HFFc6 (cell line): ENCODE measurements at regions not wholly inside any gene's neighbourhood (a gene's known extent, or its start where the extent isn't known, plus 50 kb on each side); places are given as distances from the start of the nearest gene placed in this dataset.

ENCODE experiments used
- DNase-seq: peaks from one replicate; pipeline ENCODE4 v3.0.0-alpha.2; 2018
- H3K27ac Mint-ChIP-seq: 2 replicates; pipeline ENCODE4 v1.8.0; 2020; ENCODE audit warnings: mild to moderate bottlenecking, mixed read lengths
- H3K27me3 Mint-ChIP-seq: 2 replicates; pipeline ENCODE4 v1.8.0; 2021; ENCODE audit warnings: mild to moderate bottlenecking, moderate library complexity, mixed read lengths; ENCODE audit not compliant: insufficient read depth
- H3K36me3 Mint-ChIP-seq: 2 replicates; pipeline ENCODE4 v1.8.0; 2021; ENCODE audit warnings: low read depth, mixed read lengths
- H3K4me1 Mint-ChIP-seq: 2 replicates; pipeline ENCODE4 v1.8.0; 2020; ENCODE audit warnings: low read depth, mixed read lengths
- H3K4me3 Mint-ChIP-seq: 2 replicates; pipeline ENCODE4 v1.8.0; 2020; ENCODE audit warnings: mild to moderate bottlenecking, moderate library complexity, mixed read lengths
- H3K9me3 Mint-ChIP-seq: 2 replicates; pipeline ENCODE4 v1.8.0; 2020; ENCODE audit warnings: mild to moderate bottlenecking, mixed read lengths
- TF ChIP-seq, protein P1 (sequence below): fragments of 200-600 bp; sonication (generic); IDR thresholded peaks from 2 replicates; pipeline ENCODE4 v1.5.0; 2021; ENCODE audit warnings: antibody characterized with exemption, mild to moderate bottlenecking

DNA sequence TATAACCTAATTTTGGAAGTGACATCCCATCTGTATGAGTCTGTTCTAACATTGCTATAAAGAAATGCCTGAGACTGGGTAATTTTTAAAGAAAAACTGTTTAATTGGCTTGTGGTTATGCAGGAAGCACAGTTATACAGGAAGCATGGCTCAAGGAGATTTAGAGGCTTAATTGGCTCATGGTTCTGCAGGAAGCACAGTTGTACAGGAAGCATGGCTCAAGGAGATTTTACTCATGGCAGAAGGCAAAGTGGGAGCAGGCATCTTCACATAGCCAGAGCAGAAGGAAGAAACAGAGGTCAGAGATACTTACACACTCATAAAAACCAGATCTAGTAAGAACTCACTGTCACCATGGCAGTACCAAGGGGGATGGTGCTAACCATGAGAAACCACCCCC, 193.1 kb upstream of the ADAMTS9 start:
- peaks cover 17% of the 10 kb centered on the region; the same call in 1 of the 2 replicates for H3K9me3 Mint-ChIP-seq
- peaks cover 1% of the 10 kb centered on the region; the same call in 1 of the 2 replicates for H3K27me3 Mint-ChIP-seq
- no peak overlapping the region for H3K4me3 Mint-ChIP-seq
- H3K36me3 Mint-ChIP-seq, result no peaks in the 10 kb centered on the region
- no peak for DNase-seq
- H3K27ac Mint-ChIP-seq, result no peak overlapping the region
- H3K4me1 Mint-ChIP-seq, result no peaks in the 10 kb centered on the region
- TF ChIP-seq, protein P1, sequence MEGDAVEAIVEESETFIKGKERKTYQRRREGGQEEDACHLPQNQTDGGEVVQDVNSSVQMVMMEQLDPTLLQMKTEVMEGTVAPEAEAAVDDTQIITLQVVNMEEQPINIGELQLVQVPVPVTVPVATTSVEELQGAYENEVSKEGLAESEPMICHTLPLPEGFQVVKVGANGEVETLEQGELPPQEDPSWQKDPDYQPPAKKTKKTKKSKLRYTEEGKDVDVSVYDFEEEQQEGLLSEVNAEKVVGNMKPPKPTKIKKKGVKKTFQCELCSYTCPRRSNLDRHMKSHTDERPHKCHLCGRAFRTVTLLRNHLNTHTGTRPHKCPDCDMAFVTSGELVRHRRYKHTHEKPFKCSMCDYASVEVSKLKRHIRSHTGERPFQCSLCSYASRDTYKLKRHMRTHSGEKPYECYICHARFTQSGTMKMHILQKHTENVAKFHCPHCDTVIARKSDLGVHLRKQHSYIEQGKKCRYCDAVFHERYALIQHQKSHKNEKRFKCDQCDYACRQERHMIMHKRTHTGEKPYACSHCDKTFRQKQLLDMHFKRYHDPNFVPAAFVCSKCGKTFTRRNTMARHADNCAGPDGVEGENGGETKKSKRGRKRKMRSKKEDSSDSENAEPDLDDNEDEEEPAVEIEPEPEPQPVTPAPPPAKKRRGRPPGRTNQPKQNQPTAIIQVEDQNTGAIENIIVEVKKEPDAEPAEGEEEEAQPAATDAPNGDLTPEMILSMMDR, result no peak

- TF ChIP-seq, protein P1, result no peak
- Mint-ChIP-seq H3K4me1 (no peaks in the 10 kb centered on the region), H3K27me3 (peaks cover 1% of the 10 kb centered on the region), H3K9me3 (peaks cover 19% of the 10 kb centered on the region), H3K36me3 (no peaks in the 10 kb centered on the region), H3K27ac (no peak overlapping the region), H3K4me3 (no peak overlapping the region)
- no peak for DNase-seq
Observed at GRCh38 chr3:64878362-64878761, 190.6 kb upstream of the ADAMTS9 start.

- TF ChIP-seq, protein P1, result no peak
- no peaks in the 10 kb centered on the region for H3K36me3 Mint-ChIP-seq
- H3K4me3 Mint-ChIP-seq, result no peak overlapping the region
- no peaks in the 10 kb centered on the region; the same call in 1 of the 2 replicates for H3K27me3 Mint-ChIP-seq
- H3K9me3 Mint-ChIP-seq, result peaks cover 33% of the 10 kb centered on the region
- no peaks in the 10 kb centered on the region for H3K4me1 Mint-ChIP-seq
- H3K27ac Mint-ChIP-seq, result no peak overlapping the region
- no peak for DNase-seq
Observed at GRCh38 chr3:64873400-64873799, 185.6 kb upstream of the ADAMTS9 start.

DNA sequence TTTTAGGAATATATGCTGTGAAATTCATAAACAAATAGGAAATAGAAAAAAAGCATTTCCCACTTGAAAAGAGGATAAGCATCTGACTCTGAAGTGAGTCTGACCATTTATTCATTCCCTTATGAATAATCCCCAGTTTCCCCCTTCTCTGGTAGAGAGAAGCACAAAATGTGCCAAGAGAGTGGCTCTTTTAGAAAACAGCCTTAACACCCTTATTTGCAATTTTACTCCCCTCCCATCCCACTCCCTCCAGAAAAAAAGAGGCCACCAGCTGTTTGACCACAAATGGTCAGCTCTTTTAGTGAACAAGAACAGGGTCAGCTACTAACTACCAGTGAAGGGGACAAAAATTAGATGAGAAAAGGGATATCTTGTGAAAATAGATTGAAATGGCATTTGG, 184.5 kb upstream of the ADAMTS9 start:
- no peak overlapping the region for H3K4me3 Mint-ChIP-seq
- no peak for DNase-seq
- H3K4me1 Mint-ChIP-seq, result no peaks in the 10 kb centered on the region
- no peaks in the 10 kb centered on the region; the same call in 1 of the 2 replicates for H3K27me3 Mint-ChIP-seq
- H3K27ac Mint-ChIP-seq, result no peak overlapping the region
- TF ChIP-seq, protein P1, result no peak
- H3K36me3 Mint-ChIP-seq, result no peaks in the 10 kb centered on the region
- peaks cover 37% of the 10 kb centered on the region for H3K9me3 Mint-ChIP-seq

- H3K9me3 Mint-ChIP-seq, result peaks cover 37% of the 10 kb centered on the region
- H3K27ac Mint-ChIP-seq, result no peak overlapping the region
- no peaks in the 10 kb centered on the region for H3K36me3 Mint-ChIP-seq
- no peaks in the 10 kb centered on the region; the same call in 1 of the 2 replicates for H3K27me3 Mint-ChIP-seq
- H3K4me1 Mint-ChIP-seq, result no peaks in the 10 kb centered on the region
- TF ChIP-seq, protein P1, result no peak
- DNase-seq, result no peak
- H3K4me3 Mint-ChIP-seq, result no peak overlapping the region
Observed at GRCh38 chr3:64871834-64872249, 184.0 kb upstream of the ADAMTS9 start.
